Kidney epithelial cell (primary cell): ENCODE measurements at regions not wholly inside any gene's neighbourhood (a gene's known extent, or its start where the extent isn't known, plus 50 kb on each side); places are given as distances from the start of the nearest gene placed in this dataset.

ENCODE experiments used
- DNase-seq: peaks from one replicate; pipeline ENCODE4 v3.0.0-alpha.2; 2010; ENCODE audit warnings: low read depth
- H3K27me3 ChIP-seq: 2 replicates; pipeline ENCODE4 v1.6.0; 2011; ENCODE audit warnings: low read length; ENCODE audit not compliant: control insufficient read depth, insufficient read depth
- H3K36me3 ChIP-seq: 2 replicates; pipeline ENCODE4 v1.5.1; 2011; ENCODE audit warnings: low read length; ENCODE audit not compliant: control insufficient read depth, insufficient read depth
- H3K4me3 ChIP-seq: 2 replicates; pipeline ENCODE4 v1.5.1; 2011; ENCODE audit warnings: low read depth, mild to moderate bottlenecking, control low read depth, low read length
- CTCF ChIP-seq: IDR thresholded peaks from 2 replicates; pipeline ENCODE4 v1.5.1; 2011; ENCODE audit warnings: mild to moderate bottlenecking, moderate library complexity, low read length, control low read depth, inconsistent platforms; ENCODE audit not compliant: insufficient read depth, poor library complexity, severe bottlenecking

DNA sequence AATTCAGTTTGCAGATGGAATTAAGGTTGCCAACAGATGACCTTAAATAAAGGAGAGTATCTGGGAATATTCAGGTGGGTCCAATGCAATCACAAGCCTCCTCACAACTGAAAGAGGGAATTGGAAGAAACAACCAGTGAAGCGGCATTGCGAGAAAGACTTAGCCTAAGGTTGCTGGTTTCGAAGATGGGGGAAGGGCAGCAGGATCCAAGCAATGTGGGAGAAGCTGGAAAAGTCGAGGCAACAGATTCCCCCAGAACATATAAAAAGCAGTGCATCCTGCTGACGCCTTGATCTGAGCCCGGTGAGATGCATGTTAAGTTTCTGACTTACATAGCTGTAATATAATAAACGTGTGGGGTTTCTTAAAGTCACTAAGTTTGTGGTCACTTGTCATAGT, 162.5 kb downstream of the NDUFA10 start:
- H3K36me3 ChIP-seq, result no peaks in the 10 kb centered on the region
- TF ChIP-seq CTCF, result no peak
- H3K4me3 ChIP-seq, result no peak overlapping the region
- DNase-seq, result no peak
- no peaks in the 10 kb centered on the region for H3K27me3 ChIP-seq

DNA sequence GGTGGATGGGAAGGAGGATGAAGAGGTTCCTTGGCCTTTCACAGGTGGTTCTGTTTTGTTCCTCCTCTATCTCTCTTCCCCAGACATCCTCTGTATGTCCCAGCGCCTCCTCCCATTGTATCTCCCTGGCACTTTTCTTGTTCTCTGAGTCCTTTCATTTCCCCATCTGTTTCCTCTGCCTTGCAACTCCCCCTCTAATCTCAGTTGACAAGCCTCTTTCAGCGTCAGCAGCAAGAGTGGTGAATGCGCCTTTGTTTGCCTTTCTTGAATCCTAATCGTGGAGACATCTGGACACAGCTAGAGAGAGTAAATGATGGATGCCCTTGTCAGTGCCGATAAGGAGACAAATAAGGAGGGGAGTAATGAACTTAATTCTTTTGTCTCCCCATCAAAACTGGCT, 167.0 kb downstream of the NDUFA10 start:
- H3K27me3 ChIP-seq, result no peaks in the 10 kb centered on the region
- no peaks in the 10 kb centered on the region for H3K36me3 ChIP-seq
- no peak overlapping the region for H3K4me3 ChIP-seq
- DNase-seq, result no peak
- no peak for TF ChIP-seq CTCF

GRCh38 chr2:239857591-239857990, 167.6 kb downstream of the NDUFA10 start:
- TF ChIP-seq CTCF, result no peak
- Histone ChIP-seq H3K27me3 (no peaks in the 10 kb centered on the region), H3K36me3 (no peaks in the 10 kb centered on the region), H3K4me3 (no peak overlapping the region)
- no peak for DNase-seq

DNA sequence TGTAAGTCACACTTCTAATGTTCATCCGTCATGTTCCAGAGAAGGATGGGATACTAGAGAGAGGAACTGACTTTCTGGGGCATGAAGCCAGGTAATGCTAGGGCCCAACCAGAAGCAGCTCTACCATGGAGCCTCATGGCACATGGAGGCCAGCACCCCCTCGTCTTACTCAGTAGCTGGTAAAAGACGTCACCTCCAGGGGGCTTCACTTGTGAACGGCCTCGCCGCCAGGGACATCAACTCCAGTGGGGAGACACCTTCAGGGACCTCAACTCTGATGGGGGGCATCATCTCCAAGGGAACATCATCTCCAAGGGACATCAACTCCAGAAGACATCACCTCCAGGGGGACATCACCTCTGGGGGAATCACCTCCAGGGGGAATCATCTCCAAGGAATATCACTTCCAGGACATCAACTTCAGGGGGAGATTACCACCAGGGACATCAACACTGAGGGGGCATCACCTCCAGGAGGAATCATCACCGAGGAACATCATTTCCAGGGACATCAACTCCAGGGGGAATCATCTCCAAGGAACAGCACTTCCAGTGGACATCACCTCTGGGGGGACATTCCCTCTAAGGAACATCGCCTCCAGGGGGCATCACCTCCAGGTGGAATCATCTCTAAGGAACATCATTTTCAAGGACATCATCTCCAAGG, 168.4 kb downstream of the NDUFA10 start:
- no peak for DNase-seq
- no peak for TF ChIP-seq CTCF
- H3K4me3 ChIP-seq, result no peak overlapping the region
- H3K36me3 ChIP-seq, result no peaks in the 10 kb centered on the region
- no peaks in the 10 kb centered on the region for H3K27me3 ChIP-seq

DNA sequence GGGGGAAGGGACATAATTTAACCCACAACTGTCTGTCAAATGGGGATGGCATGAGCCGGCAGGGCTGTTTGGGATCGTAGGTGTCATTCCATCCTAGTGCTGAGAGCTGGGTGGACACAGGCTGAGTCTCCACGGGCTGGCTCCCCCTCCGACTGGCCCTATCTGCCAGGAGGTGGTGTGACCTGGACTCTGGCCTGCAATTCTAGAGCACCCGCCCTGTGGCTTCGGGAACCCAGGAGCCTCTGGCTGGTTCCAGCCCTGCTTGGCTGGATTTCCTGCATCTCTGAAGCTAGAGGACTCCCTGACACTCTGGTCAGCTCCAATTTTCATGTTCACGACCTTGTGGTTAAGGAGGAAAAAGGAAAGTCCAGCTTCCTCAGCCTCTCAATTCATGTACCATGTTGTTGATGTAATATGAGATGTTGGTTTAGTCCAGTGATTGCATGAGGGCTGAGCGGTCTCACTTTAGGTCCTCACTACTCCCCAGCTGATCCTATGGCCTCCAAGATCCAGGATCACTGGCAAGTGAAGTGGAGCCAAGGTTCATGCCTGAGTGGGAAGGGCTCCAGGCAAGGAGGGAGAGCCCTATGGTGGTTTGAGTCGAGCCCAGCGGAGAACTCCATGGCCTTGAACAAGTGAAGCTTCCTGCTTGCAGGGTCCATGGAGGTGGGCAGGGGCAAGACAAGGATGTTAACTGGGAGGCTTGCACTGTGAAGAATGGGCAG, 169.1 kb downstream of the NDUFA10 start:
- Histone ChIP-seq H3K36me3 (no peaks in the 10 kb centered on the region), H3K27me3 (no peaks in the 10 kb centered on the region), H3K4me3 (no peak overlapping the region)
- no peak for DNase-seq
- TF ChIP-seq CTCF, result no peak
